ENCODE measurements at regions not wholly inside any gene's neighbourhood (a gene's known extent, or its start where the extent isn't known, plus 50 kb on each side); places are given as distances from the start of the nearest gene placed in this dataset.

- no peak for TF ChIP-seq CTCF (IDR thresholded peaks at IDR 0.05)
- TF ChIP-seq EZH2 (IDR thresholded peaks at IDR 0.05): no peak
Measured at GRCh38 chr1:201750934-201751333, 78.0 kb upstream of the IPO9 start.
